ENCODE measurements at regions not wholly inside any gene's neighbourhood (a gene's known extent, or its start where the extent isn't known, plus 50 kb on each side); places are given as distances from the start of the nearest gene placed in this dataset.

DNA sequence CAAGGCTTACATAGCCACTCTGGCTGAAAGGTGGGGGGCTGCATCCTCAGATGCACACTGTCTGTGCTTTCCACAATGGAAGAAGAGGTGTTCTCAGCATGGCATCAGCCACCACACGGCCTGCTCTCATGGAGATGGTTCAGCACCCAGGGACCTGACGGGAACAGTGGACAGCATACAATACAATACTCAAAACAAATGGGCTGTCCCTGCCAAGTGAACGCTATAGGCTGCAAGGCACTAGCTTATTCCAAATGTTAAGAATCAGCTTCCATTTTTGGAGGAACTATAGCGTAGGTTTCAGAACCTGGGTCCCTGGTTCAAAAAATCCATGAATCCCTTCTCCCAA is 77.2 kb downstream of the ZNF608 start:
- ChIA-PET POLR2A (ENCODE audit: partially characterized antibody) (interaction anchor here (0.6 to 2.5 kb wide), 3 partner anchors 10 to 90 kb away, joined by 3 to 7 read pairs (median 3); no protein-coding TSS in a partner anchor), CTCF (ENCODE audit: partially characterized antibody) (interaction anchor here (0.8 kb wide), 1 partner anchor 39 kb away, joined by 3 read pairs; no protein-coding TSS in a partner anchor)
- H3K4me3 ChIP-seq (ENCODE audit: extremely low read depth in 1 of 4, insufficient read depth in 2 of 4, low read depth in 3 of 4, low read length in 4 of 4) = no peak overlapping the region
- H3K79me2 ChIP-seq (ENCODE audit: control insufficient read depth in 1 of 2, insufficient read depth in 2 of 2, low read length in 2 of 2) = peaks cover 4 to 96% of the 10 kb centered on the region in 2 experiments
- H4K91ac ChIP-seq (replicated peaks; ENCODE audit: insufficient read length, low read length) = no peak overlapping the region
- peaks cover 2 to 6% of the 10 kb centered on the region in 2 experiments for H4K20me1 ChIP-seq (replicated peaks in 1 of 2; ENCODE audit: control insufficient read depth in 1 of 2, insufficient read depth in 2 of 2, low read length in 2 of 2)
- no peaks in the 10 kb centered on the region; a peak in 1 of 7 replicates for H3K27me3 ChIP-seq (replicated peaks in 1 of 4; ENCODE audit: control insufficient read depth in 3 of 4, extremely low read depth in 1 of 4, insufficient read depth in 3 of 4, low read length in 3 of 4)
- H3K36me3 ChIP-seq (ENCODE audit: control insufficient read depth in 2 of 4, insufficient read depth in 4 of 4, low read length in 3 of 4) = no peaks in the 10 kb centered on the region; a peak in 1 of 8 replicates
- no peak overlapping the region for H4K5ac ChIP-seq (ENCODE audit: insufficient read length, low read depth, low read length)
- H3K9ac ChIP-seq (replicated peaks in 1 of 4; ENCODE audit: extremely low read depth in 1 of 4, low read depth in 3 of 4, low read length in 3 of 4) = no peak overlapping the region
- H2AFZ ChIP-seq (ENCODE audit: low read length) = no peak overlapping the region
- no peaks in the 10 kb centered on the region for H3K9me3 ChIP-seq (ENCODE audit: insufficient read depth in 2 of 2, low read depth in 1 of 2, low read length in 1 of 2)
- WGBS, 2 experiments (ENCODE audit: extremely low coverage in 1 of 2, insufficient coverage in 1 of 2, insufficient read length in 1 of 2, insufficient replicate concordance in 2 of 2, low coverage in 1 of 2, low lambda C conversion rate in 2 of 2, missing lambda C conversion rate in 1 of 2) = 93% methylated on average over 4 of the region's 4 CpGs; no CpG with 5 or more reads in 1 of the 2 experiments
- no peak overlapping the region for H2BK15ac ChIP-seq (ENCODE audit: low read length)
- H2BK120ac ChIP-seq (replicated peaks; ENCODE audit: low read depth, low read length) = no peak overlapping the region
- no peak overlapping the region for H3K4me2 ChIP-seq (ENCODE audit: insufficient read depth in 1 of 2, low read depth in 2 of 2, low read length in 2 of 2)
- no peak overlapping the region for H3K23ac ChIP-seq (ENCODE audit: insufficient read length)
- FAIRE-seq (no peak), DNase-seq (ENCODE audit: low read depth in 1 of 2, low spot score in 2 of 2) (no peak)
- peaks cover 2 to 19% (median 13%) of the 10 kb centered on the region in 4 experiments; a peak in 6 of 7 replicates for H3K4me1 ChIP-seq (replicated peaks in 1 of 4; ENCODE audit: control insufficient read depth in 3 of 4, insufficient read depth in 4 of 4, low read length in 3 of 4)
- no peaks in the 10 kb centered on the region for H3K23me2 ChIP-seq (ENCODE audit: low read depth, low read length)
- H2BK5ac ChIP-seq (ENCODE audit: low read depth, low read length) = no peak overlapping the region
- H4K8ac ChIP-seq (ENCODE audit: extremely low read depth, insufficient read depth, low read length) = no peak overlapping the region
- H2AK5ac ChIP-seq (ENCODE audit: low read depth, low read length) = no peak overlapping the region
- peaks cover 12% of the 10 kb centered on the region for H3K79me1 ChIP-seq (ENCODE audit: low read depth, low read length)
- H2BK12ac ChIP-seq (ENCODE audit: low read depth, low read length) = no peak overlapping the region
- no peak overlapping the region for H2BK20ac ChIP-seq (ENCODE audit: low read length)
- H3K4ac ChIP-seq (replicated peaks; ENCODE audit: insufficient read length, low read depth, low read length) = no peak overlapping the region
- H3K56ac ChIP-seq (replicated peaks; ENCODE audit: insufficient read length, low read depth, low read length) = no peak overlapping the region
- H3K18ac ChIP-seq (ENCODE audit: extremely low read depth, low read length) = no peak overlapping the region
- H3K27ac ChIP-seq (ENCODE audit: low read depth, low read length) = no peak overlapping the region
- no peak for TF ChIP-seq BRCA1 (IDR thresholded peaks at IDR 0.05; ENCODE audit: low read depth, low read length)
- no peak for TF ChIP-seq EP300 (IDR thresholded peaks at IDR 0.05; ENCODE audit: borderline replicate concordance in 1 of 2, low read depth in 2 of 2, low read length in 2 of 2)
- TF ChIP-seq TCF12 (IDR thresholded peaks at IDR 0.05; ENCODE audit: low read depth, low read length) = no peak
- TF ChIP-seq ZNF274 (IDR thresholded peaks at IDR 0.05; ENCODE audit: borderline replicate concordance, extremely low read depth, low read length) = no peak
- TF ChIP-seq PHF8 (conservative IDR thresholded peaks at IDR 0.05; ENCODE audit: low read depth, low read length) = no peak
- TF ChIP-seq POLR2AphosphoS5 (IDR thresholded peaks at IDR 0.05; ENCODE audit: low read depth, low read length) = no peak
- H3K14ac ChIP-seq (ENCODE audit: insufficient read length) = no peak overlapping the region

All from H1 (cell line).